GM18502 (cell line): ENCODE measurements at regions not wholly inside any gene's neighbourhood (a gene's known extent, or its start where the extent isn't known, plus 50 kb on each side); places are given as distances from the start of the nearest gene placed in this dataset.

Source experiments
- ATAC-seq: cut with Tn5 transposase; IDR thresholded peaks from one replicate; pipeline ENCODE4 v1.9.1; 2021; ENCODE audit warnings: mild to moderate bottlenecking; ENCODE audit not compliant: unreplicated experiment, poor library complexity

DNA sequence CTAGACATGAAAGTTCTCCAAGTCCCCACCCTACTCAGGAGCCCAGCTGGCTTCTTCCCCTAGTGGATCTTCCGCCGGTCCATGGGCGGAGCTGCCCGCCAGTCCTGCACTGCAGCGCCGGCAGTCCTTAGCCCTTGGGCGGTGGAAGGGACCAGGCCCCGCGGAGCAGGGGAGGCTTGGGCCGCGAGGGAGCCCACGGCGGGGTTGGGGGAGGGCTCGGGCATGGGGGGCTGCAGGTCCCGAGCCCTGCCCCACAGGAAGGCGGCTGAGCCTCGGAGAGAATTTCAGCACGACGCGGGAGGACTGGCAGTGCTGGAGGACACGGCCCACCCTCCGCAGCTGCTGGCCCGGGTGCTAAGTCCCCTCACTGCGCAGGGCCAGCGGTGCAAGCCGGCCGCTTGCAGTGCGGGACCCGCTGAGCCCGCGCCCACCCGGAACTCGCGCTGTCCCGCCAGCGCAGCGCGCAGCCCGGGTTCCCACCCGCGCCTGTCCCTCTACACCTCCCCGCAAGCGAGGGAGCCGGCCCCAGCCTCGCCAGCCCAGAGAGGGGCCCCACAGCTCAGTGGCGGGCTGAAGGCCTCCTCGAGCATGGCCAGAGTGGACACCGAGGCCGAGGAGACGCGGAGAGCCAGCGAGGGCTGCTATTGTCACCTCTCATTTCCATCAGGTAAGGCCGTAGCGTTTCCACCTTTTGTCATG lies 1398.6 kb downstream of the MRPL39 start:
- ATAC-seq = no peak

DNA sequence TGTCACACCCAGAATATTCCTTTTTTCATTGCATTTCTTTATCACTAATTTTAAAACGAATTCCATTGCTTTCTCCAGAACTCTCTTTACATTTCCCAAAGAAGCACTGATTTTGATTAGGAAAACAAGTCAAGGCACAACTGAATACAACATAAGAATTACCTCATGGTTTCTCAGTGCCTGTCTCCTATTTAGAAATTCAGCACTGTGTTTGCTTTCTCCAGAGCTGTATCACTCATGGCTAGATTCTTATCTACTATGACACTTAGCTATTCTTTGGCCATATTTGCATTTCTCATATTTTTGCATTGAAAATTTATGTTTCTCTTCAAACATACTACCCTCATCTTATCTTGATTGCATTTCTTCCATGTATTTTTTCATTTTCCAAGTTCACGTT lies 1402.0 kb downstream of the MRPL39 start:
- ATAC-seq = no peak

DNA sequence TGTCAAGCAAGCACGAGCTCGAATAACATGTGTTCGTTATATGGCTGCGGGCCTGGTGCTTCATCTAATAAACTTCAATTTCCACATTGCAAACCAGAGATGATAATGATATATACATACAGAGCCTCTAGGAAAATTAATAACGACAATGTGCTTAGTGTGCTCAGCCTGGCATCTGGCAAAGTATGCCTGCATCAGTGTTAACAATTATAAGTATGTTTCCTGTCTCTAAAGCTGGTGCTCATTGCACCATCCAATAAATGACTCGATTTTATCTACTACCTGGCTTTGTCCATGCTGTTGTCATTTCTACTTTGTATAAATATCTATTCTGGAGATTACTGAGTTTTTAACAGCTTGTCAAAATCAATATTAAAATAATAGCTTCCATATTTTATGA lies 1402.6 kb downstream of the MRPL39 start:
- no peak for ATAC-seq

DNA sequence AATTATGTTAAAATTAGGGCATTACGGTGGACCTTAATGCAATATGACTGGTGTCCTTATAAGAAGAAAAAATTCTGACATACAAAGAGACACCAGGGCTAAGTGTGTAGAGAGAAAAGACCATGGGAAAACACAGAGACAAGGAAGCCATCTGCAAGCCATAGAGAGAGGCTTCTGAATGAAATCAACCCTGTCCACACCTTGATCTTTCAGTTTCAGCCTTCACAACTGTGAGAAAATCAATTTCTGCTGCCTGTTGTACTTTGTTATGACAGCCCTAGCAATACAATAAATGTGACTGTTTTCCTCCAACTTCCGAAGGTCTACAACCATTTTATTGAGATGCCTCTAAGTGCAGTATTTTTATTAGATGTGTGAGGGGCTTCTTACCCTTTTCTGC lies 1407.2 kb downstream of the MRPL39 start:
- no peak for ATAC-seq

DNA sequence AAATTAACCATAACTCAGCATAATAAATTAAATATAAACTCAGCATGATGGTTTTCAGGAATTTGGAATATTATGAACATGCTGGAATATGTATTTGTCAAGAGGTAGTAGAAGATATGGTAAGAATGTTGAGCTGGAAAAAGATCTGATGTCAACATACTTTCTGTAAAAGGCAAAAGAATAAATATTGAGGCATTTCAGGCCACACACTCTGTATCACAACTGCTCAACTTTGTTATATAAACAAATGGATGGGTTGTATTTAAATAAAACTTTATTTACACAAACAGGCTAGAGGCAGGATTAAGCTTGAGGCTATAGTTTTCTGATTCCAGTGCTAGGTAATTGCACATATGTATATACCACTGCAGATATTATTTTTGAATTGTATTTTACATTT lies 1409.4 kb downstream of the MRPL39 start:
- no peak for ATAC-seq

DNA sequence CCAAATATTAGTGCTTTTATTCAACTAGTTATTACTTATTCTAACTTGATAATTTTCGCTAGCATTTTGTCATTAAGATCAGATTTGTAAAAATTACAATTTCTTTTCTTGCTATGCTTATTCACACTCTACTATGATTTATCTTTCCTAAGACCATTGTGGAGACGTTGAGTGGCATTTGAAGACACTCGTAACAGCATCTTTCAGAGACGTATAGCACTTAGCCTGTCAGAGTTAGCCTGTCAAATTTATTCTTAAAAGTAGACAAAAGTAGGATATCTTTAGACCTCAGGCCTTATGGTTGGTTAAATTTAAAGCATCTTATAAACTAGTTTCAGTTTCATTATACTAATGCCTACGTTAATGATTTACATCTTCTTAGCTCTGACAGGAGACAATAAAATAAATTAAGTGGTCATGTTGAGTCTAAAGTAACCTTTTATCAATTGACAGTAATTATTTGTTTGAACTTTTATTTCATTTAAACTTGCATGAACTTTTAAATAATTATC lies 1410.1 kb downstream of the MRPL39 start:
- no peak for ATAC-seq

DNA sequence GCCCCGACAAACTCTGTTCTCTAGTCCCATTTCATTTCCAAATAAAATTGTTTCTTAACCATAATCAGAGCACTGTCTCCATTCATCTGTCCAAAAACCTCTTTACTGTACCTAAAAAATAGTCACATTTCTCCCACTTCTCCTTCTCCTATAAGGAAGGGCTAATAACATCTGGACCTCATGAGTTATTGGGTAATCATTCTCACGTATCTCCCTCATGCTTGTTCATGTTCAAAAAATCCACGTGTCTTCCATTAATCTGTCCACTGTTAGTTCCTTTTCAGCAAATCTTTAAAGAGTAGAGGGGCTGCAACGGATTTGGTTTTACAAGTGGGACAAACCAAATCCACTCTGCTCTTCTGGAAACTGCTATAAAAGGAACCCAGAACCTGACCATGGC lies 1418.8 kb downstream of the MRPL39 start:
- ATAC-seq = no peak

DNA sequence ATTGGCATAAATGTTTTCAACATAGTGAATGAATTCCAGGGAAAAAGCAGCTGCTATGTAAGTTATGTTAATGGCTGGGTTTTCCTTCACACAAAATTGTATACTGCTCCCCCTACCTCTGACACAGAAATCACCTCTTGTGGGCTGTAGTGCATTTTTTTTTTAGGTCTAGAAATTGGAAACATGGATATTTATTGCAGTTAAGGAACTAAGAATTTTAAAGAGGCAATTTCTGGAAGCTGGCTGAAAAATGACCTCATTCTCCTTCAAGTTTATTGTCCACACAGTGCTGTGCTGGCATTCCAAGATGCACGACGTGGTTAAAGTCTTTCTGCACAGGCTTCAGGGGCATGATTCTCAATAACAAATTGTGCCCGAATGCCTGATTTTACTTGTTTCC lies 1424.2 kb downstream of the MRPL39 start:
- ATAC-seq = no peak

DNA sequence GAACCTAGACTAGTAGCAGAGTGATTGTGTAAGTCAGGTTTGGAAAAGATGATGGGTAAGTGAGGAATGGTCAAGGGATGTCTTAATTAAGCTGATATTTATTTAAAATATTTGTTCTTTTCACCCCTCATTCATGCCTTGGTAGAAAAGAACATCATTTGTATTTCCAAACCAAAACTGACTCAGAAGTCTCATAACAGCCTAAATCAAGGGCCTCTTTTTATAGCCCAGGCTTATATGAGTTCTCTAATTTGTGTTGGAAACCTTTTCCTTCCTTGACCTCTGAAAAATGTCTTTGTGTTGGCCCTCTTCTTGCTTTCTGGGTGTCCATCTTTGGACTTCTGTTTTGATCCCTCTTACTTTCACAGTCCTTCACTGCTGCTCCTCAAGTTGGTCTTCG lies 1428.2 kb downstream of the MRPL39 start:
- ATAC-seq = no peak

DNA sequence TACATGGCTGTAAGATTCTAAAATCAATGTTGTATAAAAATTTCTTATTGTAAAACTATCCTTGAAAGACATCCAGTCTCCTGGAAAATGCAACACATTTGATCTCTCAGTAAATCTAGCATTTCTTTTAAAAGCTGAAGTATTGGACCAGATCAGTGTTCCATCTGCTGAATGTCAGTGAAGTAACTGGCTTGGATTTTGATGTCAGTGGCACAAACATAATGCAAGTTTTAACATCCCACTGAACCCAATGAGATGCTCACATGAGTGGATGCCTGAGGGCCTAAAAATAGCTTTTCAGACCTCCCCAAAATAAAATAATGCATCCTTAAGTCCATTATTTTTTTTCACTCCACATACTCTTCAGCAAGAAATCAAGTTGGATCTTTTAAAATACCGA lies 1432.2 kb downstream of the MRPL39 start:
- no peak for ATAC-seq

DNA sequence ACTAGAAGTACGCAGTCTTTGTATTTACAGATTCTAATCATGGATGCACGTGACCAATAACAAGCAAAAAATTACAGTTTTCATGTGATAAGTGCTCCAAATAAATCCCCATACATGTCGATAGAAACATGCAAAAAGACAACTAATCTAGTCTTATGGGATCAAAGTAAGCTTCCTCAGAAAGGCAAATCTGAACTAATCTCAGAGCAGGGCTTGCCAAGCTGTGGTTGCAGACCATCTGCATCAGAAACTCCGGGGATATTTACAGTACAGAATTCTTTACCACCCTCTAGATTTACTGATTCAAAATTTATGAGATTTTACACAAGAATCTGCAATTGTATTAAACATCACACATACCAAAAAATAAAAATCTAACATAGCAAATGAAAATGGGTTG lies 1435.5 kb downstream of the MRPL39 start:
- ATAC-seq = no peak

DNA sequence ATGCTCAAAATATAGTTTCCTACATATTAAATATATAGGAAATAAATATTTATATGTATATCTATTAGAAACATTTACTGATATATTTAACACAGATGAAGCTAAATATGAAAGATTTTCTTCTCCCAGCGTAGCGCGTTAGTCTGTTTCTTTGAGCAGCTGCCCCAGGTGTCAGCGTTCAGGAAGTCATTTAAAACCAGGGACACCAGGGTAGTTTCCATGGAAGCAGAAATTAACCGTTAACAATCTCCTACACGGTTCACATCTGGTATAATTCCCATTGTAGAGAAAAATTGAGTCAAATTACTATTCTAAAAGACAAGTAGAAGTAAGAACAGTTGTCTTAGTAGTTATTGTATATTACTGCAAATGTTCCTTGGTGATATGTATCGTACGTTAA lies 1443.7 kb downstream of the MRPL39 start:
- no peak for ATAC-seq

DNA sequence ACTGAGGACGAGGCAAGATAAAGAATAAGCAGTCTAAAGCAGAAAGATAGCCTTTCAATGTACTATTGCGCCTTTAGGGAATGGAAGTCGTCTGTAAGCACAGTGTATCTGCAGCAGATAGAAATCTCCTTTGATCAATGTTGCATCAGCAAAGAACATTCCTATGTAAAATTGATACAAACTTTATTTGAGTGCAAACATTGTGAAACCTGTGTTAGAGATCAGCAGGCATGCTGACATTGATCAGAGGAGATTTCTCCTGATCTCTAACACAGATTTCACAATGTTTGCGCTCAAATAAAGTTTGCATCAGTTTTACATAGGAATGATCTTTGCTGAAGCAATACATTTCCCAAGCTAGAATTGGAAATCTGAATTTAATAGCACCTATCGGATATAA lies 1446.8 kb downstream of the MRPL39 start:
- no peak for ATAC-seq

DNA sequence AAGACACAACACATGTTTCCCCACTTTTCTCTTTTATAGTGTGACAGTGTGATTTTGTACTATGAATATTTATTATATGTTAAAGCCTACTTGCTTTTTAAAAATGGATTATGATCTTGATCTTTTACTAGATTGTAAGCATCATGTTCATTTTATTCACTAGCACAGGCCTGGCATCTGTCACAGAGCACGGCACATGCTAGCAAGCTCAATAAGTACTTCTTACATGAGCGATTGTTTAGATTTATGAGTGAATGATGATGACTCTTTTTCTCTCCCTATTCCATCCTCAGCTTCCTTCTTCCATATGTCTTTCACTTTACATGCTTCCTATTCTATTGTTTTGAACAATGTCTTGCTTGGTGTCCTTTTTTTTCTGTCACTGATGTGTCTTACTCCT lies 1454.1 kb downstream of the MRPL39 start:
- ATAC-seq = no peak

DNA sequence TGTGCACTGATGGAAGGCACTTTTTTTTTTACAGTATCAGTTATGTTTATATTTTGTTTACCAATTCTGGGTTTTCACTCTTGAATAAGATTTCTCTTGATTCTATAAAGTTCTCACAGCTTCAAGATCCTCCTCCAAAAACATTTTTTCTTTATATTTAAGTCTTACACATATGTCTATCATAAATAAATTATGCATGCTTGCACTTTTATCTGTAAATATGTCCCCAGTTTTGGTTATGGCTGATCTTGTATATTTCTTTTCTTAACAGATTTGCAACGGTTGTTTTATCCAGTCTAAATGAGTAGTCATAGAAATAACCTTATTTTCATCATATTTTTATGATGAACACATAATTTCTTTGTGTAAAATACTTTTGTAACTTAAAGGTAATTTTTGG lies 1456.5 kb downstream of the MRPL39 start:
- ATAC-seq = no peak

DNA sequence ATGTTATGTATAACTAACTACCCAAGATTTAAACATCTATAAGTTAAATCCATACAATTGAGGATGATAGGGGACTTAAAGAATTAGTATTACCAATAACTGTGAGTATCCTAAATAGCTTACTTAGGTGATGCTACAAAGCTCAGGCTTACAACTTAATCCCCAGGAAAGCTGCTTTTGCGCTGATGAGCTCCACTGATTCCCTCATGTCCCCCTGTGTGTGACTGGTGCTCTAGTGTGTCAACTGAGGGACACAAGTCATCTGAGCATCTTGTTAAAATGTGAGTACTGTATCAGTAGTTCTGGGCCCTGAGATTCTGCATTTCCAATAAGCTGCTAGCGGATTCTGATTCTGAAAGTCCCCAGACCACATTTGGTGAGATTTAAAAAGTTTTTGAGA lies 1458.8 kb downstream of the MRPL39 start:
- no peak for ATAC-seq

DNA sequence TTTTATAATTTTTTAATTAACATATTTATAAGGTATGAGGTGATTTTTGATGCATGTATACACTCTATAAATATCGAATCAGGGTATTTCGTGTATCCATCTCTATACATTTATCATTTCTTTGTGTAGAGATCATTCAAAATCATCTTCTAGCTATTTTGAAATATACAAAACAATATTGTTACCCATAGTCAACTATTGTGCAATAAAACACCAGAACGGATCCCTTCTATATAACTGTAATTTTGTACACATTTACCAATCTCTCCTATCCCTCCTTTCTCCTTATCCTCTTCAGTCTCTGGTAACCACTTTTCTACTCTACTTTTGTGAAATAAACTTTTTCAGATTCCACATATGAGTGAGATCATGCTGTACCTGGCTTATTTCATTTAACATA lies 1459.6 kb downstream of the MRPL39 start:
- ATAC-seq = no peak

DNA sequence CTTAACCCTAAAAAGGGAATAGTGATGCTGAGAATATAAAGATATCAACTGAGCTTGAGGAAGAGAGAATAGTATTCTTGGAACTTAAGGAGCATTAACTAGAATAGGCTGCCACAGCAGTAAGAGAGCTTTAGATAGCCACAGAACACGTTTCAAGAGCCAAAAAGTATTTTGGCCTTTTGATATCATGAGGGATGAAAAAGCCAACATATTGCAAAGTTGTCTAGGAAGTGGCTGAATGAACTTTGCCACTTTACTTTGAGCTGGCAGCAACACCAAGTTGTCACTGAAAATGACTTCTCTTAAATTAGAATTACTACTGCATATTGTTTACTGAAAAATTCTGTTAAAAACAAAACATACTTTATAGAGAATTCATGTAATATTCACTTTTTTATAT lies 1476.2 kb downstream of the MRPL39 start:
- ATAC-seq = no peak

DNA sequence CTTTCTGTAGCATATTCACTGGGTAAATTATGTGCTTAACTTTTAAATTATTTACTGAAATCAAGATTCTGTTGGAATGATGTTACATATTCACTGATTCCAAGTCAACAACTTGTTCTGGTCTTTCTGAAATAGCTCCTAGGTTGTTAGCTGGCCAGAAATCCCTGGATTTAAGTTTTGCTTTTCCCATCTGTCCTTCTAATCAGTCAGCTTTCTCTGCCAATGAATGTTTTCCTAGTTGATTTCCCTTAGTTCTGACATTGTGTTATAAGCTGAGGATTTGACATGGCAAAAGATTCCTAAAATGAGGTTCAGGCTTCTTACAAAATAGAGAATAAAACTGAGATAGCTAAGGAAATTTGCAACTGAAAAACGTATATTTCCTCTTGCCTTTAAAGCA lies 1479.6 kb downstream of the MRPL39 start:
- no peak for ATAC-seq

DNA sequence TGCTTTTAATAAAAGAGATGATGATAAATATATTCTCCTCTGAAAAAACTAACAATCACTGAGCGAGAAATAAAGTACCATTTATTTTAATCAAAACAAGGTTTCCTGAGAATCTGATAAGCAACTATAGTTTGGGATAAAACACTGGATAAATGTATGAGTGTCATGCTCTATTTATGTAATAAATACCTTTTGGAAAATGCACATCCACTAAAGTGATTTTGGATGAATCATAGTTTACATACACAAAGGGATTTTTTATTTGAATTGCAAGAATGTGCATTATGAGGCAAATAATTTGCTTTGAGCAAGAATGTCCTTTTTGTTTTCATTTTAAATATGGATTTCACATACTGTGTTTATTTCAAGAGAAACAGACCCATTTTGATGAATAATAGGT lies 1483.5 kb downstream of the MRPL39 start:
- no peak for ATAC-seq

DNA sequence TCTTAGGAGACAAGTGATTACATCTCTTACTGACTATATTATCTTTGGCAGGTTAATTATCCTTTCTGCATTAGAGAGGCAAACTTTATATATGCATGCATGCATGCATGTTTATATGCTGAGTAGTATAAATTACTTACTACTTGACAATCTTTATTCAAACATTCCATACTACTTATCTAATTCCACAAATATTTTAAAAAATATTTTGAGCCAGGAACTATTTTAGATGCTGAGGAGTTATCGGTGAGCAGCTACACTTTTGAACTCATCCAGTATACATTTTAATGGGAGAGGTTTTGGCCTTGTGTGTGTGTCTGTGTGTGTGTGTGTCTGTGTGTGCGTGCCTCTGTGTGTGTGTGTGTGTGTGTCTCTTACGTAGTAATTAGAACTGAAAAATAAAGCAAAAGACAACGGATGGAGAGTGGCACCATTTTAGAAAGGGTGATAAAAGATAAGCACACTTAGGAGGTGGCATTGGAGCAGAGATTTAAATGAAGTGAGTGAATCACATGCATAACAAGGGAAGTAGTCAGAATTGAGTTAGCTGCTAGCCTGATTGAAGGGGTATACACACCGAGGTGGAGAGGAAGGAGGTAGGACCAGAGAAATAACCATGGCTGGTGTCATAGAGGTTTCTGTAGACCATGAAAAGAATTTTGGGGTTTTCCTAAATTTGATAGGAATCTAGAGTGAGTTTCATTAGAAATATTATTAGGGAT lies 1488.4 kb downstream of the MRPL39 start:
- no peak for ATAC-seq

DNA sequence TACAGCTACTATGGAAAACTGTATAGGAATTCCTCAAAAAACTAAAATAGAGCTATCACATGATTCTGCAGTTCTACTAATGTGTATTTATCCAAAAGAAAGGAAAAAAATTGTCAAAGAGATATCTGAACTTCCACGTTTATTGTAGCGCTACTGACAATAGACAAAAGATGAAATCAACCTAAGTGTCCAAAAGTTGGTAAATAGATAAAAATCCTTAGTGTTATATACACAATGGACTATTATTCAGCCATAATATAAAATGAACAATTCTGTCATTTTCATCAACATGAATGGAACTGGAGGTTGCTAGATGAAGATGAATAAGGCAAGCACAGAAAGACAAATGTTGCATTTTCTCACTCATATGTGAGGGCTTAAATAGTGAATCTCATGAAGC lies 1492.1 kb downstream of the MRPL39 start:
- ATAC-seq = no peak
